ENCODE measurements at regions not wholly inside any gene's neighbourhood (a gene's known extent, or its start where the extent isn't known, plus 50 kb on each side); places are given as distances from the start of the nearest gene placed in this dataset.

DNA sequence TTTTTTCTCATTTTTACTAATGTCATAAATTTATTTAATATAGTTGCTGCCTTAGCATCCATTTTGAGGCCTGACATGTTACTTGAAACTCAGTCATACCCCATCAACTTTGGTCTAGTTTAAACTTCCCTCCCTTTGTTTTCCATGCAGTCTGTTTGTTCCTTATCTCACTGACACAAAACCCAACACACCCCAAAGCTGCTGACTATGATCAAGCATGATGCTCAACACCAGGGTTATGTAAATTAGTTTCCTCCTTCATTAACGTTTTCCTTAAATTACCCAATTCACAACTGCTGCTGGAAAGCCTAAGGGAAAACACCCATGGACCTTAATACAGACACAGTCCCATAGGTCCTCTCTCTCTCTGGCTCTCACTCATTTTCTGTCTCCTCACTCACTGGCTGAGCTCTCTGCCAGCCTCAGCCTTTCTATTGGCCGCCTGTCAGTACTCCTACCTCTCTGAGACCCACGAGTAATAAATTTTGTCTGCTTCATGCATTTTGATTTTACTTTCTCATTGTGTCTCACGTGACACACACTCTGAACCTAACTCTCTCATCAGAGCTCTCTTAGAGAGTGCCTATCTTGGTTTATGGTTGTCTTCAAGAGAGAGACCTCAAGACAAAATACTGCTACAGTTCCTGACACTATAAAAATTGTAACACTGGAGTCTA is 904.5 kb downstream of the C6orf118 start:
- H3K36me3 Mint-ChIP-seq: no peaks in the 10 kb centered on the region
- no peaks in the 10 kb centered on the region for H3K4me1 Mint-ChIP-seq
- no peaks in the 10 kb centered on the region for H3K27me3 Mint-ChIP-seq
- CTCF ChIA-PET: no interaction called here
- no peak for DNase-seq
- no peak overlapping the region for H3K27ac Mint-ChIP-seq
- no peak overlapping the region for H3K4me3 Mint-ChIP-seq
- H3K9me3 Mint-ChIP-seq: no peaks in the 10 kb centered on the region

DNA sequence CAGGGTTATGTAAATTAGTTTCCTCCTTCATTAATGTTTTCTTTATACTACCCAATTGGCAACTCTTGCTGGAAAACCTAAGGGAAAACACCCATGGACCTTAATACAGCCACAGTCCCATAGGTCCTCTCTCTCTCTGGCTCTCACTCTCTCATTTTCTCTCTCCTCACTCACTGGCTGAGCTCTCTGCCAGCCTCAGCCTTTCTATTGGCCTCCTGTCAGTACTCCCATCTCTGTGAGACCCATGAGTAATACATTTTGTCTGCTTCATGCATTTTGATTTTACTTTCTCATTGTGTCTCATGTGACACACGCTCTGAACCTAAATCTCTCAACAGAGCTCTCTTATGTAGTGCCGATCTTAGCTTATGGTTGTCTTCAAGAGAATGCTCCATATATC is 907.5 kb downstream of the C6orf118 start:
- Mint-ChIP-seq H3K27me3 (no peaks in the 10 kb centered on the region), H3K4me1 (peaks cover 3% of the 10 kb centered on the region), H3K27ac (no peak overlapping the region), H3K4me3 (no peak overlapping the region), H3K36me3 (no peaks in the 10 kb centered on the region), H3K9me3 (no peaks in the 10 kb centered on the region)
- no peak for DNase-seq
- CTCF ChIA-PET: no interaction called here

DNA sequence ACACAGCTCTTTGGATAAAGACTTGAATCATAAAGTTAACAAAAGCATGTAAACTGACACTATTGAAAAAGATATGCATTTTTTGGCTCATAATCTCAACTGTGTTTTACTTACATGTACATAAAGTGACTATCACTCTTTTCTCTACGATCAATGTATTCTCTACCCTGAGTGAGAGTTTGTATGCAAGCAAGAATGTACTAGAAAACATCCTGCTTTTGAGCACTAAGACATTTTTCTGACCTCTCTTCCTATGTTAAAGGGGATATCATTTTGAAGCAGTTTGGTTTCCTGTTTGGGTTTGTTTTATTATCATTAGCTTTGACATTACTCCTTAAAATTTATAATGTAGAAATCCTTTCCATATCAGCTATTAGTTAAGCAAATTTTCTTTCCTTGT is 910.8 kb downstream of the C6orf118 start:
- CTCF ChIA-PET: no interaction called here
- Mint-ChIP-seq H3K4me3 (no peak overlapping the region), H3K9me3 (peaks cover 3% of the 10 kb centered on the region), H3K27ac (no peak overlapping the region), H3K36me3 (no peaks in the 10 kb centered on the region), H3K4me1 (peaks cover 4% of the 10 kb centered on the region), H3K27me3 (no peaks in the 10 kb centered on the region)
- no peak for DNase-seq

DNA sequence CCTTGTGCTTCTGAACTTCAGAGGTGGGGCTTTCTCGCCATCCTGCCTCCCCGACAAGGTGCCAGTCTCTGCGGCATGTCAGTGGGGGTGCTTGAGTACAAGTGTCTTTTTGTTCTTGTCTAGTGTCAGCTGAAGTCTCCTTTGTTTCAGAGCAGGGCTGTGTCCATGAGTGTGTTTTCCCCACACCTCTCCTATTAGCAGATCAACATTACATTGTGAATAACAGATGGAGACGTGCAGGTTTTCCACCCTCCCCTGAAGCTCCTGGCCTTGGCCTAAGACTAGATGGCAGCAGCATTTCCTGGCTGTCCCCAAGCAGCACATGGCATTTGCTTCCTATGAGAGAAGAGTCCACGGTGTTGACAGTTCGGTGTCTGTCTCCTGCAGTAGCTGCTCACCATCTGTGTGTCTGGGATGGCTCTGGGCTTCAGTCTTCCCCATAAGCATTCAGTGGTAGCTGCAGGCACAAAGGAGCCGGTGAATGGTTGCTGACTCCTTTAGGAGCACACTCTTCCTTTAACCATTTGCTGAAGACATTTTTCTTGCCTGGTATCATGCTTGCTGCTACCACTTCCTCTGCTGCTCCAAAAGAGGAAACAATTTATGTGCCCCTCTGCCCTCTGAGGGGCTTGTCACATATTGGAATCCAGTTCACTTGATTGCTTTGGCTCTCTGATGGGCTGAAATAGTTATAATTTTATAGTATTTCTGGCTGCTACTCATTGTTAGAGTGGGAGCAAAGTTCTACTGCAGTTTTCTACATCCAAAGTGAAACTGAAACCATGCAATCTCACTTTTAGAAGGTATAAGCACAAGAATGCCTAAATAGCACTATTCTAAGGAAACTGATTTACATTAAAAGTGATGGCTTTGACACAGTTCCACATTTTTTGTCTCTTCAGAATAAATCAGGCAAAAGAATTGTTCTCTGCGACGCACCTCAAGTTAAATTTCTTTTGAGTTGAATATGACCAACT is 913.0 kb downstream of the C6orf118 start:
- Mint-ChIP-seq H3K9me3 (peaks cover 3% of the 10 kb centered on the region), H3K4me3 (no peak overlapping the region), H3K27ac (no peak overlapping the region), H3K27me3 (no peaks in the 10 kb centered on the region), H3K4me1 (peaks cover 4% of the 10 kb centered on the region), H3K36me3 (no peaks in the 10 kb centered on the region)
- CTCF ChIA-PET: no interaction called here
- no peak for DNase-seq

DNA sequence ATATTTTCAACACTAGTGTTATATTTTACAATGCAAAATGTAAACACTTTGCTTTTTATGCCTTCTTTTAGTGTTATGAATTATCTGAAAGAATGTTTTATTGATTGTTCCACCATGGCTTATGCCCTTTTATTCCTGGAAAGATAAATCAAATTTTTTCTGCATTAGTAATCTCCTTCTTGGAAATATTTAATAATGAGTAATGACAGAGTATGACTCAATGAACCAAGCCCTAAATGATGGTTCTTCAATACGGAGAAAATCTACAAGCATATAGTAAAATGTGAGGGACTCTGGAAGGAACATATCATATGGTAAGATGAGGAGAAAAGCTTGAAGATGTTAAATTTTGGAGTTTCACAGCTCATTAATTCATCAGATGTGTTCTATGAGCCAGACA is 929.6 kb downstream of the C6orf118 start:
- Mint-ChIP-seq H3K4me1 (no peaks in the 10 kb centered on the region), H3K4me3 (no peak overlapping the region), H3K9me3 (peaks cover 12% of the 10 kb centered on the region), H3K27me3 (no peaks in the 10 kb centered on the region), H3K36me3 (no peaks in the 10 kb centered on the region), H3K27ac (no peak overlapping the region)
- DNase-seq: no peak
- CTCF ChIA-PET: no interaction called here

DNA sequence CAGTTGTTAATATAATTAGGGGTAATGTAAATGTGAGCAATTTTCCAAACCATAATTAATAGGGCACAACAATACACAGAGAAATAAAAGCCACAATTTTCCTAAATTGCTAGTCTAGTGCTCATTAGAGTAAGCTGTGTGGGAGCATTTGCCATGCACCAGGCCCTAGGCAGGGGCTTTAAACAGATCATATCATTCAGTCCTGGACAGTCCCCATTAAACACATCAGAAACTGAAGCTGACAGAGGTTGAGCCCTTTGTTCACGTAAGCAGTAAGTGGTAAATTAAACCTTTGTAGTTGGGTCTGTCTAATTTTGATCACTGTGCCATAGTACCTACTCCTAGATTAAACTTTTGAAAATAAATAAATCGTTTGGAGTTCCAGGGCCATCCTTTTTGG is 931.1 kb downstream of the C6orf118 start:
- H3K27ac Mint-ChIP-seq: no peak overlapping the region
- no peaks in the 10 kb centered on the region for H3K27me3 Mint-ChIP-seq
- H3K36me3 Mint-ChIP-seq: no peaks in the 10 kb centered on the region
- no peak for DNase-seq
- peaks cover 12% of the 10 kb centered on the region for H3K9me3 Mint-ChIP-seq
- H3K4me1 Mint-ChIP-seq: no peaks in the 10 kb centered on the region
- no peak overlapping the region for H3K4me3 Mint-ChIP-seq
- CTCF ChIA-PET: no interaction called here

DNA sequence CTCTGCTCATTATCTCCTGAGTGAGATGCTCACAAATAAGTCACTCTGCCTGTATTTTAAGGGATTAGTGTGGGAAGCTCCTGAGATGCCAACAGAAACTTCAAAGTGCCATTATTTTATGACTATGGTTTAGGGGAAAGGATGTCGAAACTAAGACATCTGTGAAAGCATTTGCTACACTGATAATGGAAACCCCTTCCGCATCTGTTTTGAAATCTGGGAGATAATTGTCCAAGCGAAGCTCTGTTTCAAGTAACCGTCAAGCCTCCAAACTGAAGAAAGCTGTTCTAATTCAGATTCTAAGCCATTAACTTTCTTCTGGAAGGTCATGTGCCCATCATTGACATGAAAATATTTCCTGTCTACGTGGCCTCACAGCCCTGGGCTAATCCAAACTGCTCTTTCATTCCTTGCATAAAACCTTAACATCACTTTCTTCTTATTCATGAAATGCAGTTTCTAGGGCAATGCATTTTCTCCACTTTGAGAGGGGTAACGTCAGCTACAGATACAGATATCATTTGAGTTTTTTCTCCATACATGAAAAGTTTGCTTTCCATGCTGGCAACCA is 932.0 kb downstream of the C6orf118 start:
- Mint-ChIP-seq H3K36me3 (no peaks in the 10 kb centered on the region), H3K27ac (no peak overlapping the region), H3K9me3 (peaks cover 9% of the 10 kb centered on the region), H3K27me3 (no peaks in the 10 kb centered on the region), H3K4me3 (no peak overlapping the region), H3K4me1 (no peaks in the 10 kb centered on the region)
- CTCF ChIA-PET: no interaction called here
- no peak for DNase-seq

DNA sequence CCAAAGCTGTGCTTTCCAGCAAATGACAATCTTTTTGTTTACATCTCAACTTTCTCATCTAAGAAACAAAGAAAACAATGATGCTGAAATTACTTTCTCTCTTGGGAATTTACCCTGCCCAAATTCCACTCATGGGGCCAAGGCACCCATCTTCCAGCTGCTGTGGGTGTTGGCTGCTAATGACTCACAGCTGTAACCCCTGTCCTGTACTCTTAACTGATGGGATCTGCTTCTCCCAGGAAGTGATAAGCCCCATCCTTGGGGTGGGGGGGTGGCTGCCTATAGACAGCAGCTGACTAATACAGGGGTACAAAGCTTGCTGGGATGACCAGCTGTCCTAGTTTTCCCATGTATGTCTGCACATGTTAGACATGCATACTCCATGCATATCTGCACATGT is 938.6 kb downstream of the C6orf118 start:
- Mint-ChIP-seq H3K27me3 (no peaks in the 10 kb centered on the region), H3K4me3 (no peak overlapping the region), H3K9me3 (peaks cover 7% of the 10 kb centered on the region), H3K27ac (no peak overlapping the region), H3K36me3 (no peaks in the 10 kb centered on the region), H3K4me1 (no peaks in the 10 kb centered on the region)
- no peak for DNase-seq
- CTCF ChIA-PET: no interaction called here

DNA sequence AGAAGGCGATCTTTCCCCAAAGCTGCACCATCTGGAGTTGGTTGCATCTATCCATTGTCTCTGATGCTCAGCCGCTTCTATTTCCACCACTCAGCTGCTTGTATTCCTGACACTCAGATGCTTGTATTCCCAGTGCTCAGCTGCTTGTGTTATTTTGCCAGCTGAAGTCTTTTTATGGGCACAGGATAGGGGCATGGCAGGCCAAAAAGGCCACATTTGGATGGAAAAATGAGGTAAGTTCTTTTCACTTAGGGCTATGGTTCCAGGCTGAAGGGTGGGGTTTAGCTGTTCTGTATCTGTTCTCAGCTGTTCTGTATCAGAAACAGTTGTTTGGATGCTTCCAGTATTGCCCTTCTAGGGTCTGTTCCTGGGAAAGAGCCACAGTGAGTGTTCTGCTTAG is 944.9 kb downstream of the QKI start:
- no peak overlapping the region for H3K27ac Mint-ChIP-seq
- peaks cover 19% of the 10 kb centered on the region for H3K9me3 Mint-ChIP-seq
- no peak for DNase-seq
- no peaks in the 10 kb centered on the region for H3K36me3 Mint-ChIP-seq
- no peaks in the 10 kb centered on the region for H3K27me3 Mint-ChIP-seq
- no peaks in the 10 kb centered on the region for H3K4me1 Mint-ChIP-seq
- no peak overlapping the region for H3K4me3 Mint-ChIP-seq
- CTCF ChIA-PET: no interaction called here

DNA sequence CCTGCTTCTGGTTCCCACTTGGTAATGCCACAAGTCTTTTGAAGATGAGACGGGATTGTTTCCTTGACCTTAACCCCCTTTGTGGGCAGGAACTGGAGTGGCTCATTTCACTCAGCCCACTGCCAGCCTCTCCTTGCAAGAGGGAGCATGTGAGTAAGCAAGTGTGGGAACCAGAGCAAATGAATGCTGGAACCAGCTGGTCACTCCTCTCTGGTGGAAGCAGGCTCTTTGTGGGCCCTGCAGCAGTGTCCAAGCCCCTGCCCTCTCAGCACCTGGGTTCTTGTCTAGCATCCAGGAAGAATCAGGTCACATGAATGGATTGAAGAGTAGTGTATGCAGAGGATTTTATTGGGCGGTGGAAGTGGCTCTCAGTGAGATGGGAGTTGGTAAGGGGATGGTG is 944.5 kb downstream of the QKI start:
- Mint-ChIP-seq H3K27me3 (no peaks in the 10 kb centered on the region), H3K9me3 (peaks cover 19% of the 10 kb centered on the region)

DNA sequence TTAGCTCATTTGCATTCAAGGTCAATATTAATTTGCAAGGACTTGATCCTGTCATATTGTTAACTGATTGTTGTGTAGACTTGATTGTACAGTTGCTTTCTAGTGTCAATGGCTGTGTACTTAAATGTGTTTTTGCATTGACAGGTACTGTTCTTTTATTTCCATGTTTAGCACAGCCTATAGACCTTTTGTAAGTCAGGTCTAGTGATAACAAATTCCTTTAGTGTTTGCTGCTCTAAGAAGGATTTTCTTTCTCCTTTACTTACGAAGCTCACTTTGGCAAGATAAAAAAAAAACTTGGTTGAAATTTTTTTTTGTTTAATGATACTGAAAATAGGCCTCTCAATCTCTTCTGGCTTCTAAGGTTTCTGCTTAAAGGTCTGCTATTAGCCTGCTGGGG is 942.3 kb downstream of the QKI start:
- no peaks in the 10 kb centered on the region for H3K4me1 Mint-ChIP-seq
- DNase-seq: no peak
- no peak overlapping the region for H3K27ac Mint-ChIP-seq
- H3K9me3 Mint-ChIP-seq: peaks cover 13% of the 10 kb centered on the region
- no peaks in the 10 kb centered on the region for H3K36me3 Mint-ChIP-seq
- H3K27me3 Mint-ChIP-seq: no peaks in the 10 kb centered on the region
- CTCF ChIA-PET: no interaction called here
- no peak overlapping the region for H3K4me3 Mint-ChIP-seq

More for the DNA sequence above, 944.5 kb downstream of the QKI start:
- Mint-ChIP-seq H3K4me1 (no peaks in the 10 kb centered on the region), H3K27ac (no peak overlapping the region), H3K36me3 (no peaks in the 10 kb centered on the region), H3K4me3 (no peak overlapping the region)
- no peak for DNase-seq
- CTCF ChIA-PET: no interaction called here

DNA sequence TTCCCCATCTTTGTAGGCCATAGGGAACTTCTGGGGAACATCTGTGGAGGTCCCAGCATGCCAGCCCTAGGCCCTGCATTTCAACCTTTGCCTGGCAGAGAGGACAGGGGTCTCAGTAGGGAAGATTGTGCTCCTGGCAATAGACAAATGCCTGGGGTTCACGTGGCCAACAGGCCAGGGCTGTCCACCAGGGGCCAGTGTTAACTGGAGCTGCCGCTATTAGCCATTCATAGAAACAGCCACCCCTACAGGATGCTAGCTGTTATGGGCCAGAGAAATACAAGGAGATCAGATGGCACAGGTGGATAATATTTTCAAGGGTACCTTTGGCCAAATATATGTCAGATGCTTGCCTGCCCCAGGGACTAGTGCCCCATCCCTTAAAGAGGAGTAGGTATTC is 932.9 kb downstream of the QKI start:
- DNase-seq: no peak
- Mint-ChIP-seq H3K36me3 (no peaks in the 10 kb centered on the region), H3K9me3 (peaks cover 17% of the 10 kb centered on the region), H3K4me1 (no peaks in the 10 kb centered on the region), H3K27ac (no peak overlapping the region), H3K27me3 (no peaks in the 10 kb centered on the region), H3K4me3 (no peak overlapping the region)
- CTCF ChIA-PET: no interaction called here

DNA sequence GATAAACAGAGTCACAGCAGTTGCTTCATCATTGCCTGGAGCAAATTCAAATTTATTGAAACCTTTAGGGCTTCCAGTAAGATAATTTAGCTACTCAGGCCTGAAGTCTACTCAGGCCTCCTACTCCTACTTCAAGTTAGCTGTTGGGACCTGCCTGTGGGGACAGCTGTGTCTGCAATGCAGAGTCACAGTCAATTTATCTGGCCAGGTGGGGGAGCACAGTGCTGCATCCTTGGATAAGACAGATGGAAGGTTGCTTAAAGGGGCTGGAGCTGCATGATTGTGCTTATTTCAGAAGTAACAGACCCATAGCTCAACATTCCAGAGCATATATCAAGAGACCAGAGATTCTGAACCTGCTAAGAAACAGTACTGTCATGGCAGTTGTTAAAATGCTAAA is 932.1 kb downstream of the QKI start:
- Mint-ChIP-seq H3K27ac (no peak overlapping the region), H3K4me1 (no peaks in the 10 kb centered on the region), H3K27me3 (no peaks in the 10 kb centered on the region), H3K36me3 (no peaks in the 10 kb centered on the region), H3K4me3 (no peak overlapping the region), H3K9me3 (peaks cover 17% of the 10 kb centered on the region)
- no peak for DNase-seq
- CTCF ChIA-PET: no interaction called here

DNA sequence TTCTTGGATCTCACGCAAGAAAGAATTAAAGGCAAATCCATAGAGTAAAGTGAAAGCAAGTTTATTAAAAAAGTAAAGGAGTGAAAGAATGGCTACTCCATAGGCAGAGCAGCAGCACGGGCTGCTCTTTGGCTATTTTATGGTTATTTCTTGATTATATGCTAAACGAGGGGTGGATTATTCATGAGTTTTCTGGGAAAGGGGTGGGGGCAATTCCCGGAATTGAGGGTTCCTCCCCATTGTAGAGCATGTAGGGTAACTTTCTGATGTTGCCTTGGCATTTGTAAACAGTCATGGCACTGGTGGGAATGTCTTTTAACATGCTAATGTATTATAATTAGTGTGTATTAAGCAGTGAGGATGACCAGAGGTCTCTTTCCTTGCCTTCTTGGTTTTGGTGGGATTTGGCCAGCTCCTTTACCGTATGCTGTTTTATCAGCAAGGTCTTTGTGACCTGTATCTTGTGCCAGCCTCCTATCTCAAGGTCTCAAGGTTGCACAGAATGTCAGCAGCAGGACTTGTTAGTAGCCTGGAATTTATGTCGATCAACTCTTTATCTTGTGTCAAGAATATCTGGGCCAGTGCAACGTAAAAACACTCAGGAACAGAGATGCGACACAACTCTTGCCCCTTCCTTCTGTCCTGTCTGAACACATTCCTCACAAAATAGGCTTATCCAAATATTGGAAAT is 931.4 kb downstream of the QKI start:
- H3K4me3 Mint-ChIP-seq: no peak overlapping the region
- H3K27ac Mint-ChIP-seq: no peak overlapping the region
- H3K27me3 Mint-ChIP-seq: no peaks in the 10 kb centered on the region
- CTCF ChIA-PET: no interaction called here
- H3K4me1 Mint-ChIP-seq: no peaks in the 10 kb centered on the region
- DNase-seq: no peak
- H3K36me3 Mint-ChIP-seq: no peaks in the 10 kb centered on the region
- H3K9me3 Mint-ChIP-seq: peaks cover 17% of the 10 kb centered on the region

Data from activated naive CD4-positive, alpha-beta T cell treated with anti-CD3 and anti-CD28 coated beads, Interleukin-2, amount 10 ng/mL, durations not matched to agents 7 days and 5 days (primary cell).